ENCODE measurements at regions not wholly inside any gene's neighbourhood (a gene's known extent, or its start where the extent isn't known, plus 50 kb on each side); places are given as distances from the start of the nearest gene placed in this dataset.

- DNase-seq (ENCODE audit: low read depth), result no peak
These were observed 549.4 kb upstream of the ATP2B1 start for GRCh38 chr12:90257927-90258624.

DNA sequence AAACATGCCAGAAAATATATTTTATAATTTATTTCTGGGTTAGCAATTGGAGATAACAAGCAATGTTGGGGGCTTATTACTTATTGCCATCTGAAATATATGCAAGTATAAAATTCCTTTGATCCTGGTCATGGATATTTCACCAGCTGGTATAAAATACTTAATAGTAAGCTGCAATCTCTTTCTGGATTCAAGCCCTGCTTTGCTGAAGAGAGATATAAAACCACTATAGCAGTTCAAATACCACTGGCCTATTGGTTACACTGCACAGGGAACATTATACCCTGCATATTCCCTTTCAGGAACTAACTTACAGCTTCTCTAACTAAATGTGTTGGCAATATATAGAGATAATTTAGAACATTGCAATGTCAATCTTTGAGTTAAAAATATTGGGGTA, 546.2 kb upstream of the ATP2B1 start:
- no peak for DNase-seq (ENCODE audit: low read depth)

DNA sequence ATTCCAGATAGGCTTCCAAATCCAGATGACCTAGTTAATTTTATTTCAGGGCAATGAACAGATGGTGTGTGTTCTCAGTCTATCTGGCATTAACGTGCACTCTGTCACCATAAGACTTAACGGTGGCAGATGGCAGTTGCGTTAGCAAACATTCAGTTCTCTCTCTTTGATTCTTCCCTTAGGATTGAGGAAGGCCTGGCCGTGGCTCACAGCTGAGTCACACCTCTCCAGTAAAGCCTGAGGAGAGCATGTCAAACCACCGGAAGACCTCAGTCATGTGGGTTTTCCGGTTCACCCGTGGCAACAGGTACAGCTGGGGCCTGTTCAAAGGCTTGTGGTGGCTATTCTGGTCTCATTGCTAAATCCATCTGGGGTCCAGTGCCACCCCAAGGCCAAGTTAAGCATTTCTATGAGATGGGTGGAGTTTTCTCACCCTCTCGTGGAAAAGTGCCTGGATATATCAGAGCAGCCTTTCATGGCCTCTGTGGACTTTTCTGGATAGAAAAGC, 545.1 kb upstream of the ATP2B1 start:
- no peak for DNase-seq (ENCODE audit: low read depth)

GRCh38 chr12:90253136-90253535, 544.5 kb upstream of the ATP2B1 start:
- DNase-seq (ENCODE audit: low read depth), result no peak

DNA sequence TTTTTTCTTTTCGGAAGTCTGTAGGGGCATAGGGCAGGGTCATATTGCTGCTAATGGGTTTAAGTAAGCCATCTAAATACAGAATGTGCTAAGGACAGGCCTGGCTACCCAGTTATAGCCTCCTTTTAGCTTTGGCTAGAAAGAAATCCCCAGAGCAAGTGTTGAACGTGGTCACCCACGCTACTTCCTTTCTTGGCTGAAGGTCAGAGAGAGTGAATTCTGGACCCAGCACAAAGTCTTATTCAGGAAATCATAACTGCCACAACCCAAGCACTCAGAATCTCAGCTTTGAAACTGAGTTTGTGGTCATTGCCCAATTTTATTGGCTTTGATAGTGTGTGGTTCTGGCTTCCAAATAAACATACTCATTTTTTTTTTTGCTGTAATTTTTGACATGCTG, 542.1 kb upstream of the ATP2B1 start:
- no peak for DNase-seq (ENCODE audit: low read depth)

DNA sequence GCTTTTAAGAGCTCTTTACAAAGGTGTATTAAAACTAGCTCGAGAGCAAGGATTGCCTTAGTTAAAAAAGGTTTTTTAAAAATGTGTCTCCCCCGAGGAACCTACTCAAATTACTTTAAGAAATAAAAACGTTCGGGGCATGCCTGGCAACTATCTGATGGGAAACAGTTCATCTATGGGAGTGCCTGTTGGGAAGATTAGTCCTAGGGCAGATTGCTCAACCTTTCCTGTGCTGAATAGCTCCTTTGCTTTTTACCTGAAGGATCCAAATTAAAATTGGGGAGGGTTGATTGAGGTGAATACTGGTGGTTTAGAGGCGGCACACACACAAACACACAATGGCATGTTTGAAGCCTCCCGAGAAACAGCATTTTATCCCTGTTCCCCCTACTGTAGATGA, 541.4 kb upstream of the ATP2B1 start:
- no peak for DNase-seq (ENCODE audit: low read depth)

- no peak for DNase-seq (ENCODE audit: low read depth)
These were observed 538.0 kb upstream of the ATP2B1 start for GRCh38 chr12:90246688-90247087.

GRCh38 chr12:90245391-90245790, 536.8 kb upstream of the ATP2B1 start:
- no peak for DNase-seq (ENCODE audit: low read depth)

- no peak for DNase-seq (ENCODE audit: low read depth)
These were observed 535.6 kb upstream of the ATP2B1 start for GRCh38 chr12:90244232-90244631.

GRCh38 chr12:90243211-90243610, 534.6 kb upstream of the ATP2B1 start:
- no peak for DNase-seq (ENCODE audit: low read depth)

DNA sequence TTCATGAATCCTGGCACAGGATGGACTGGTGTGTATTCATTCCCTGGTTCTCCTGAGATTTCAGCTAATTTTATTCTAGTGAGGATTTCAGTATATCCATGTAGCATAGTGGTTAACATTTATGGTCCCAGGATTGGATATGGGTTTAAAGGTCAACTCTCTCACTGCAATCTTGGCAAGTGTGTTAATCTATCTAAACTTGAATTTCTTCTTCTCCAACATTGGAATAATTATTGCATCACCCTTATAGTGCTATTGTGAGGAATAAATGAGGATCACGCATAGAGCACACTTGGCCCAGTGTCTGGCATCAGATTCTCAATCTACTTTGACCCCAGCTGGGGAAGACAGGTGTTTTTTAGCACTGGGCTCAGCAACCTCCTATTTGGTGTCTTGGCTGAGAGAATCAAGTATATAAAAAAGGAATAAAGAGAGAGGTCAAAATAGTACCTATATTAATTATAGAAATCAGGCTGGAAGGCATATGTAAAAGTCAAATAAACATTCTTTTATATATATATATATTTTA, 531.2 kb upstream of the ATP2B1 start:
- no peak for DNase-seq (ENCODE audit: low read depth)

DNA sequence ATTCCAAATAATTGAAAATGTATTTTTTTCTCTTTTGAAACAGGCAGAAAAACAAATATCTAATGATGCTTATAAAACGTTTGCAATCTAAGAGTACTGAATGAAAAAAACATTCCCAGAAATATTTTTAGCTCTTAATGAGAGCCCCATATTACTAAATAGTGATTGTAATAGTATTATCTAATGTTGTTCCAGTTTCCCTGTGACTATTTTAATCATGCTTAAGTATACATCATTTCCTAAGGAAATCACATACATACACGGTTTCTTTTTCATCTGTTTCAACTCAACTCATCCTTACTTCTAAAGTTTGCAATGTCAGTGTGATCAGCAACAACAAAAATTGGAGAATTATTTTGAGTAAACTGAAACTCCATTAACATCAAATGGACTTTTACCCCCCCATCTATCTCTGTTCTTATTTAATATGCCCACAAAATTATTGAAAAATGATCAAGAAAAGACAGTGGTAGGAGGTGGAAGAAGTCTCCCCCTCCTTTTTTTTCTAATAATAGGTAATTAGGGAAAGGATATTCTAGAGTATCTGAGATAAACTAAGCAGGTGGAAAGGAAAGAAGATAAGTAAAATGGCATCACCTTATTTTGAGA, 530.1 kb upstream of the ATP2B1 start:
- no peak for DNase-seq (ENCODE audit: low read depth)

- DNase-seq (ENCODE audit: low read depth), result no peak
These were observed 529.2 kb upstream of the ATP2B1 start for GRCh38 chr12:90237841-90238240.

- DNase-seq (ENCODE audit: low read depth), result no peak
These were observed 527.0 kb upstream of the ATP2B1 start for GRCh38 chr12:90235642-90236041.

GRCh38 chr12:90234472-90234871, 525.8 kb upstream of the ATP2B1 start:
- no peak for DNase-seq (ENCODE audit: low read depth)

DNA sequence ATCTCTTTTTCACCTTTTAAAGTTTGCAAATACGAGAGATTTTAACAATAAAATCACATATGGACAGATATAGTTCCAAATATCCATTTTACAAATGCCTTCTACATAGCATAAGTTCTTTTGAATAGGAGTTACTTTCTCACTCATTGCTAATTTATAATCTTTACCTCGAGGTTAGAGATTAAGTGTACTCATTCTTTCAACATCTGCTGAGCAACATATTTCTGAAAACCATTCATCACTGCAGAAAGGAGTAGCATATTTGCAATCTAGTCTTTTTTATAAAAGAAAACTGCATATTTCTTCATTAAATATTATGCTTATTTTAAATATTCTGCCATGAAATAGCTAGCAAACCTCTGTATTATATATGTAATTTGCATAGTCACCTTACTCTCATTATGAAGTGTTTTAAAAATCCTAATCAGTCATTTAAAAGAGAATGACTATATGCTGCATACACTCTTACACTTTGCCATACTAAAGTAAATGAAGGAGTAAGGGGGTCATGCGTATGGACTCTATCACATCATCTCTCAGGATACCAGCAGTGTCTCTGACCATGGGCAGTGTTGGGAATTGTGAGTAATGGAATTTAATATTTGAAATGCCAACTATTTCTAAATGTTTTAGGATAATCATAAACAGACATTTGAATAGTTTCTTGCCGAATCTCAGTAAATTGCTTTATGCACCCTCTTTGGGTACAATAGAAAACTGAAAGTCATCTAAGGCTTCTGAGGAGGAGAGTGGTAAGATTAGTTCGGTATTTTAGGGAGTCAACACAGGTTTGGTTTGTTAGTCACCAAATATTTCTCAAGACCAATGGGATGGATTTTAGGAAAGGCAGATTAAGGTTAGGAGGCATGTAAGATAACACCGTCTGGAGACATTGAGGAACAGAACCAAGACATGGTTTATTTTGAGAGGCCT, 524.8 kb upstream of the ATP2B1 start:
- DNase-seq (ENCODE audit: low read depth), result no peak

GRCh38 chr12:90229407-90230170, 521.0 kb upstream of the ATP2B1 start:
- DNase-seq (ENCODE audit: low read depth), result no peak

- DNase-seq (ENCODE audit: low read depth), result no peak
These were observed 517.6 kb upstream of the ATP2B1 start for GRCh38 chr12:90226211-90226610.

GRCh38 chr12:90216815-90217214, 508.2 kb upstream of the ATP2B1 start:
- no peak for DNase-seq (ENCODE audit: low read depth)

- no peak for DNase-seq (ENCODE audit: low read depth)
These were observed 507.4 kb upstream of the ATP2B1 start for GRCh38 chr12:90216020-90216552.

DNA sequence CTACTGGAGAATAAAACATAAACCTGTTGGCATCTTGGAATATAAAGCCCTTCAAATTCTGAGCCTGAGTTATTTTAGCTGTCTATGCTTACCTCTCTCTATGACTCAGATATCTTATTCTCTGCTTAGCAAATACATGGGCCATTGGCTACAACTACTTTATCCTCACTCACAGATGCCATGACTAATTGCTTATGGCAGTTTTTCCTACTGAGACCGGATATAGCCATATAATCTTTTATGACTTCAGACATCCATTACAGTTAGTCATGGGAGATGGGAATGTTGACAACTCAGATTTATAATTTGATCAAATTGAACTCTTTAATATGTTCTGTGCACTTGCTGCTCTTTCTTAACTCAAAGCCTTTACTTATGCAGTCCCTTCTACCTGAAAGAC, 502.4 kb upstream of the ATP2B1 start:
- no peak for DNase-seq (ENCODE audit: low read depth)

Measured in T follicular helper cell (primary cell).